ENCODE measurements at regions not wholly inside any gene's neighbourhood (a gene's known extent, or its start where the extent isn't known, plus 50 kb on each side); places are given as distances from the start of the nearest gene placed in this dataset.
"Not testable (repeated sequence)": the region's sequence is repeated elsewhere in the genome, so short reads cannot be mapped to it uniquely, and the experiment has no call there.

DNA sequence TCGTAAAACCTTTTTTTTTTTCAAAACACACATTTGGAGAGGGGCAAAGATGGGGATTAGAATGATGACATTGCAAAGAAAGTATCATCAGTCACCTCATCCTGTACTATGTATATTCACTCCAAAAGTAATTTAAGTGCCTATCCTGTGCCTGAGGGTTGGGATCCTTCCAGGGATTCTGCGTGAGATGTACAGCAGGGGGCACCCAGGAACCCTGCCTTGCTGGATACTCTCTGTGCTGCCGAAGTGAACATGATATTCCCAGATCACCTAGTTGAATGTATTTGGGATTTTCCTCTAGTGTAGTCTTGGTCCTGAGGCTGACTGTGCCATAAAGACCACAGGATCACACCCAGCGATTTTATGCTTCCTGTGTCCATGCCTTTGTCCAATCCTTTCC is 372.7 kb downstream of the IPO8 start:
- Histone ChIP-seq H3K4me3 (ENCODE audit: low read length) (no peak overlapping the region), H3K36me3 (ENCODE audit: insufficient read depth, low read depth, low read length) (no peaks in the 10 kb centered on the region), H3K9ac (ENCODE audit: low read depth, low read length) (no peak overlapping the region), H3K27me3 (ENCODE audit: insufficient read depth, low read length) (no peaks in the 10 kb centered on the region), H3K27ac (ENCODE audit: low read length) (no peak overlapping the region), H3K9me3 (ENCODE audit: insufficient read depth, low read depth, low read length) (peaks cover 4% of the 10 kb centered on the region; the same call in 1 of the 2 replicates), H3K4me1 (ENCODE audit: insufficient read depth, low read length) (no peaks in the 10 kb centered on the region)

DNA sequence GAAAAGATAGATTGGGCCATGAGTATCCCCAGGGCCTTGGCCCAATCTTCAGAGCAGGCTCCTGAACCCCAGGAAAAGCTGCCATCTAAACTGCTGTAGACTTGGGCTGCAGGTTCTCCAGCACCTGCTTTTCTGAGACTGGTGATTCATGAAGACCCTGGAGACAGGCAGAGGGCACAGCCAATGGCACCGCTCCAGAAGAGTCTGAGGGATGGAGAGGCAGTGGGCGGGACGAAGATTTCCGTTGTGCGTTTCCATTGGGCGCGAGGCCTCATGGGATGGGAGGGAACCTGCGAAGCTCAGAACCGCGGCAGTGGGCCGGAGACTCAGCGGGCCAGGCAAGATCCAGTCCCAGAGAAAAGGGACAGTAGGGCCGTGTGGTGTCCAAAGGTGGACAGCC is 375.1 kb downstream of the IPO8 start:
- Histone ChIP-seq H3K9ac (ENCODE audit: low read depth, low read length) (no peak overlapping the region), H3K27me3 (ENCODE audit: insufficient read depth, low read length) (no peaks in the 10 kb centered on the region), H3K36me3 (ENCODE audit: insufficient read depth, low read depth, low read length) (no peaks in the 10 kb centered on the region), H3K4me3 (ENCODE audit: low read length) (no peak overlapping the region), H3K9me3 (ENCODE audit: insufficient read depth, low read depth, low read length) (no peaks in the 10 kb centered on the region; the same call in 1 of the 2 replicates), H3K27ac (ENCODE audit: low read length) (no peak overlapping the region), H3K4me1 (ENCODE audit: insufficient read depth, low read length) (no peaks in the 10 kb centered on the region)

DNA sequence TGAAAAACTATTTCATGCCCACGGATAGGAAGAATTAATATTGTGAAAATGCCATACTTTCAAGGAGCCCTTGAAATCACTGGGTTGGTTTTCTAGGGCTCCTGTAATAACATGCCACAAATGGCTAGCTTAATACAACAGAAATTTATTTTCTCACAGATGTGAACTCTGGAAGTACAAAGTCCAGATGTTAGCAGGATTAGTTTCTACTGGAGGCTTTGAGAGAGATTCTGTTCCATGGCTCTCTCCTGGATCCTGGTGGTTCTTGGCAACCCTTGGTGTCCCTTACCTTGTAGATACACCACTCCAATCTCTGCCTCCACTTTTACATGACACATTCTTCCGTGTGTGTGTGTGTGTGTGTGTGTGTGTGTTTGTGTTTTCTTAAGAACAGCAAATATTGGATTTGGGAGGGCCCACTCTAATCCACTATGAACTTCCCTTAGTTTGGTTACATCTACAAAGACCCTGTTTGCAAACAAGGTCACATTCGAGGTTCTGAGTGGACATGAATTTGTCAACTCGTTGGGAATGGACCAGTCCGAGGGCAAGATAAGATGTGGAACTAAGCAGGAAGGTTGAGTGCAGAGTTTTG is 381.1 kb downstream of the IPO8 start:
- H3K4me3 ChIP-seq (ENCODE audit: low read length) = no peak overlapping the region
- H3K36me3 ChIP-seq (ENCODE audit: insufficient read depth, low read depth, low read length) = no peaks in the 10 kb centered on the region
- H3K4me1 ChIP-seq (ENCODE audit: insufficient read depth, low read length) = no peaks in the 10 kb centered on the region
- no peak overlapping the region for H3K9ac ChIP-seq (ENCODE audit: low read depth, low read length)
- no peaks in the 10 kb centered on the region for H3K27me3 ChIP-seq (ENCODE audit: insufficient read depth, low read length)
- H3K27ac ChIP-seq (ENCODE audit: low read length) = no peak overlapping the region
- H3K9me3 ChIP-seq (ENCODE audit: insufficient read depth, low read depth, low read length) = peaks cover 5% of the 10 kb centered on the region; the same call in 1 of the 2 replicates

DNA sequence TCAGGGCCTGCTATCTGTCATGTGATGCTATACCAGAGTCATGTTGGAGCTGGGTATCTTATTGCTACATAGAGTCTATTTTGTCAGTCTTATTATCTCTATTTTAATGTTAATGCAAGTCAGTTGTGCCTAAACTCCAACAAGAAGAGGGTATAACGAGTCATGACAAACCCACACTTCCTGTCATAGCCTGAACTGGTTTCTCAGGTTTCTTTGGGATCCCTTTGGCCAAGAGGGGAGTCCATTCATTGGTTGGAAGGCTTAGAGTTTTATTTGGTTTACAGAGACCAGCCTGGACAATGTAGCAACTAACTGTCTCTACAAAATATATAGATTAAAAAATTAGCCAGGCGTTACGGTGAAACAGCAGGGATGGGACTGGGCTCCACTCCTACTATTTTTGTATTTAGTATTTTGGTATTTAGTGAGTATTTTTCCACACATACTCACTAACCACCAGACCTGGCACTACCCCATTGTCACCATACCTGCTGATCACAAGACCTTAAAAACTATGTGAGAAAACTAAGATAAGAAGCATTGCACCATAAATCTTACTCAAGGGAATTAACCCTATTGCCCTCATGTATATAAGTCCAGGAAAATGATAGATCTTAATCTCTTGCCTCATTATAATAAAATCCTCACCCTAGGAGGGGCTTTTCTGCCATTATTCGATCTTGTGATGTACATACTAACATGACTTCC is 387.5 kb downstream of the IPO8 start:
- Histone ChIP-seq H3K27me3 (ENCODE audit: insufficient read depth, low read length) (no peaks in the 10 kb centered on the region), H3K4me3 (ENCODE audit: low read length) (no peak overlapping the region), H3K9me3 (ENCODE audit: insufficient read depth, low read depth, low read length) (peaks cover 5% of the 10 kb centered on the region; the same call in 1 of the 2 replicates), H3K4me1 (ENCODE audit: insufficient read depth, low read length) (no peaks in the 10 kb centered on the region), H3K9ac (ENCODE audit: low read depth, low read length) (no peak overlapping the region), H3K36me3 (ENCODE audit: insufficient read depth, low read depth, low read length) (no peaks in the 10 kb centered on the region), H3K27ac (ENCODE audit: low read length) (no peak overlapping the region)

DNA sequence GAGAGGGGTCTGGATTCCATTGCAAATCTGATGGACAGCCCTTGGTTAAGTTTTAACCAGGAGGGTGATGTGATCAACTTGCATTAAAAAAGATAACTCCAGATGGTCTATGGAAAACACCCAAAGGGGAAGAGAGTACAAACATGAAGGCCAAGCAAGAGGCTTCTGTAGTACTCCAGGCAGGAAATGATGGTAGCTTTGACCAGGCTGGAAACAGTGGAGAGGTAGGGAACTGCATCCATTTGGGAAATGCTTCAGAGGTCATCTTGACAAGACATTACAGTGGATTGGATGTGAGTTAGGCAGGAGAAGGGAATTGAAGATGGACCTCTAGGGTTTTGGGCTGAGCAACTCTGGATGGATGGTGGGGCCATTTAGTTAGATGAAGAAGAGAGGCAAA is 391.1 kb downstream of the IPO8 start:
- H3K9ac ChIP-seq (ENCODE audit: low read depth, low read length) = no peak overlapping the region
- H3K36me3 ChIP-seq (ENCODE audit: insufficient read depth, low read depth, low read length) = no peaks in the 10 kb centered on the region
- H3K27me3 ChIP-seq (ENCODE audit: insufficient read depth, low read length) = no peaks in the 10 kb centered on the region
- no peaks in the 10 kb centered on the region for H3K4me1 ChIP-seq (ENCODE audit: insufficient read depth, low read length)
- H3K4me3 ChIP-seq (ENCODE audit: low read length) = no peak overlapping the region
- no peak overlapping the region for H3K27ac ChIP-seq (ENCODE audit: low read length)
- H3K9me3 ChIP-seq (ENCODE audit: insufficient read depth, low read depth, low read length) = no peaks in the 10 kb centered on the region

DNA sequence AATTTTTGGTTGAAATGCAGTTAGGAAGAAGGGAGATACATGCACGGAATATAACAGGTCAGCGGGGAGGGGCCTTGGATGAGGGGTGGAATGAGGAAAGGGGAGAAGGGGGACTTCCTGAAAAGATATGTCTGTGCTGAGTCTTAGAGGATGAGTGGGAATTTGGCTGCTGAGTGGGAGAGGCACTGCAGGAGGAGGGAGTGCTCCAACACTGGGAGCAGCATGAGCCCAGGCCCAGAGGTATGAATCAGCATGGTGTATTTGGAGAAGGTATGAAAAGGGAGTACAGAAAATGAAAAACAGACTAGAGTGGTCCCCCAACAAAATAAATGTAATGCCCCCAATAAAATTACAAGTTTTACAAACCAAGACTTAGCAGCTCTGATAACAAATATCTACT is 394.4 kb downstream of the IPO8 start:
- Histone ChIP-seq H3K9ac (ENCODE audit: low read depth, low read length) (no peak overlapping the region), H3K27ac (ENCODE audit: low read length) (no peak overlapping the region), H3K4me1 (ENCODE audit: insufficient read depth, low read length) (no peaks in the 10 kb centered on the region), H3K9me3 (ENCODE audit: insufficient read depth, low read depth, low read length) (no peaks in the 10 kb centered on the region), H3K27me3 (ENCODE audit: insufficient read depth, low read length) (no peaks in the 10 kb centered on the region), H3K36me3 (ENCODE audit: insufficient read depth, low read depth, low read length) (no peaks in the 10 kb centered on the region), H3K4me3 (ENCODE audit: low read length) (no peak overlapping the region)

DNA sequence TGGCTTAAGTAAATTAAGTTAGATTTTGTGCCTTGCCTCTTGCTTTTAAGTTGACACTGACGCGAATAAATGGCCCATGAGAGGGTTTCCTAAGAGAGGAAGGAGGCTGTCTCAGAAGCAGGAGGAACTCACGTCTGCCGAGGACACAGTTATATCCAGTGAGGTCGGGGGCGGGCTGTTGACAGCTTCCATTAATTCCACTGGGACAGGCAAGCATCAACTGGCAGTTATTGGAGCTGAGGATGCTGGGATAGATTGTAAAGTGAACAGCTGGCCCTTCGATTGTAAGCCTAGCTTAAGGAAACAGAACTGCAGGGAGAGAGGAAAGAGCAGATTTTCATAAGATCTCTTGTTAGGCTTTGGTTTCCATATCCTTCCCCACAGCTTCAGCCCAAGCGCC is 399.2 kb downstream of the IPO8 start:
- H3K9ac ChIP-seq (ENCODE audit: low read depth, low read length) = no peak overlapping the region
- H3K27me3 ChIP-seq (ENCODE audit: insufficient read depth, low read length) = no peaks in the 10 kb centered on the region
- H3K36me3 ChIP-seq (ENCODE audit: insufficient read depth, low read depth, low read length) = no peaks in the 10 kb centered on the region
- H3K27ac ChIP-seq (ENCODE audit: low read length) = no peak overlapping the region
- H3K9me3 ChIP-seq (ENCODE audit: insufficient read depth, low read depth, low read length) = no peaks in the 10 kb centered on the region
- no peak overlapping the region for H3K4me3 ChIP-seq (ENCODE audit: low read length)
- no peaks in the 10 kb centered on the region for H3K4me1 ChIP-seq (ENCODE audit: insufficient read depth, low read length)

DNA sequence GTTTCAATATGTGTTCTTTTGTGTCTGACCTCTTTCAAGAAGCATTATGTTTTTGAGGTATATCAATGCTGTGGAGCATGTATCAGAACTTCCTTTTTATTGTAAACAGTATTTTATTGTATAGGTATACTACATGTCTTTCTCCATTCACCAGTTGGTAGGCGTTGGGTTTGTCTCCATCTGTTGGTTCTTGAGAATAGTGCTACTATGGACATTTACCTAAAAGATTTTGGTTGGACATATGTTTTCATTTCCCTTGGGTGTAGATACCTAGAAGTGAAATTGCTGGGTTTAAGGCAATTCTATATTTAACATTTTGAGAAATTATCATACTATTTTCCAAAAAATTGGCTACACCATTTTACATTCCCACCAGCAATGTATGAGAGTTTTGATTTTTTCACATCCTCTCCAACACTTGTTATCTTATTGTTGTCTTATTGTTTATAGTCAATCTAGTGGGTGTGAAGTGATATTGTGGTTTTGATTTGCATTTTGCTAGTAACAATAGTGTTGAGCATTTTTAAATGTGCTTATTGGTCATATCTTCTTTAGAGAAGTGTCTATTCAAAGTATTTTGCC is 409.2 kb downstream of the IPO8 start:
- Histone ChIP-seq H3K4me3 (ENCODE audit: low read length) (no peak overlapping the region), H3K36me3 (ENCODE audit: insufficient read depth, low read depth, low read length) (no peaks in the 10 kb centered on the region), H3K27me3 (ENCODE audit: insufficient read depth, low read length) (no peaks in the 10 kb centered on the region), H3K9ac (ENCODE audit: low read depth, low read length) (no peak overlapping the region), H3K4me1 (ENCODE audit: insufficient read depth, low read length) (no peaks in the 10 kb centered on the region), H3K9me3 (ENCODE audit: insufficient read depth, low read depth, low read length) (no peaks in the 10 kb centered on the region), H3K27ac (ENCODE audit: low read length) (no peak overlapping the region)

DNA sequence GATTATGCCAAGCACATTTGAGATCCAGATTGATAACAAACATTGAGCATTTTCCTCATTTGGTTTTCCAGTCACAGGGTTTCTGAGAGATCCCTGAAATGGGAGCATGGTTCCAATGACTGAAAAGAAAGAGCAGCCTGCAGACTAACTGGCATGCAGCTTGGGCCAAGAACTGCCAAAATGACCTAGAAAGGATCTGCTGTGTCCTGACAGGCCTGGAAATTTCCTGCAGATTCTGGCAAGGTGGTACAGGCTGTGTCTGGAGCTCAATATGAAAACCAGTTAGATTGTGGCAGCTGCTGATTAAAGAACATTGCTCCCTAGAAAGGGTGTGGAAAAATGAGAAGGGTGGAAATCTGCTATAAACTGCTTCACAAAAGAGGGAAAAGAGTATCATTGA is 417.3 kb downstream of the IPO8 start:
- no peak overlapping the region for H3K4me3 ChIP-seq (ENCODE audit: low read length)
- H3K4me1 ChIP-seq (ENCODE audit: insufficient read depth, low read length) = no peaks in the 10 kb centered on the region
- H3K27ac ChIP-seq (ENCODE audit: low read length) = no peak overlapping the region
- H3K36me3 ChIP-seq (ENCODE audit: insufficient read depth, low read depth, low read length) = no peaks in the 10 kb centered on the region
- H3K9me3 ChIP-seq (ENCODE audit: insufficient read depth, low read depth, low read length) = peaks cover 3% of the 10 kb centered on the region; the same call in 1 of the 2 replicates
- no peak overlapping the region for H3K9ac ChIP-seq (ENCODE audit: low read depth, low read length)
- H3K27me3 ChIP-seq (ENCODE audit: insufficient read depth, low read length) = no peaks in the 10 kb centered on the region

DNA sequence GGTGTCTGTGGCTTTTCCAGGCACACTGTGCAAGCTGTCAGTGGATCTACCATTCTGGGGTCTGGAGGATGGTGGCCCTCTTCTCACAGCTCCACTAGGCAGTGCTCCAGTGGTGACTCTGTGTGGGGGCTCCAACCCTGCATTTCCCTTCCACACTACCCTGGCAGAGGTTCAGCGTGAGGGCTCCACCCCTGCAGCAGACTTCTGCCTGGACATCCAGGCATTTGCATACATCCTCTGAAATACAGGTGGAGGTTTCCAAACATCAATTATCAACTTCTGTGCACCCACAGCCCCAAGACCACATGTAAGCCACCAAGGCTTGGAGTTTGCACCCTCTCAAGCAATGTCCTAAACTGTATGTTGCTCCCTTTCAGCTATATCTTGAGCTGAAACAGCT is 423.2 kb downstream of the IPO8 start:
- not testable (repeated sequence) for H3K36me3 ChIP-seq (ENCODE audit: insufficient read depth, low read depth, low read length); H3K27ac ChIP-seq (ENCODE audit: low read length); H3K4me1 ChIP-seq (ENCODE audit: insufficient read depth, low read length); H3K4me3 ChIP-seq (ENCODE audit: low read length); H3K9ac ChIP-seq (ENCODE audit: low read depth, low read length); H3K27me3 ChIP-seq (ENCODE audit: insufficient read depth, low read length)
- peaks cover 21% of the 10 kb centered on the region for H3K9me3 ChIP-seq (ENCODE audit: insufficient read depth, low read depth, low read length)

DNA sequence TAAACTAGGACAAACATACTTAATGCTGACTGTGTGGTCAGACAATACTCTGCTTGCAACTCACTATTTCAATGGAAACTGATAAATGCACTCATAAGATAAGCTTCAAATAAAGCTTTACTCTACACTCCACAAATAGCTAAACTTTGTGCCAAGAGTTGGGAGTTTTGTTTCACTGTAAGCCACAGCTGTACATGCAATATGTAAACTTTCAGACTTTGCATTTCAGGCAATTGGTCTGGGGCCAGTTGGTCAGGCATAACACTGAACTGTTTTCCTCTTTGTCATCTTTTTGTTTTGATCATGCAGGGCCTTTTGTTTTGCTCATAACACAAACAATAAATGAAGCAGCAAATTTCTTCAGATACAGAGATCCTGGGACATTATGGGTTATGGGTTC is 426.2 kb downstream of the IPO8 start:
- no peak overlapping the region for H3K27ac ChIP-seq (ENCODE audit: low read length)
- H3K27me3 ChIP-seq (ENCODE audit: insufficient read depth, low read length) = no peaks in the 10 kb centered on the region
- no peak overlapping the region for H3K4me3 ChIP-seq (ENCODE audit: low read length)
- no peaks in the 10 kb centered on the region for H3K4me1 ChIP-seq (ENCODE audit: insufficient read depth, low read length)
- H3K9me3 ChIP-seq (ENCODE audit: insufficient read depth, low read depth, low read length) = peaks cover 21% of the 10 kb centered on the region
- no peaks in the 10 kb centered on the region for H3K36me3 ChIP-seq (ENCODE audit: insufficient read depth, low read depth, low read length)
- no peak overlapping the region for H3K9ac ChIP-seq (ENCODE audit: low read depth, low read length)

DNA sequence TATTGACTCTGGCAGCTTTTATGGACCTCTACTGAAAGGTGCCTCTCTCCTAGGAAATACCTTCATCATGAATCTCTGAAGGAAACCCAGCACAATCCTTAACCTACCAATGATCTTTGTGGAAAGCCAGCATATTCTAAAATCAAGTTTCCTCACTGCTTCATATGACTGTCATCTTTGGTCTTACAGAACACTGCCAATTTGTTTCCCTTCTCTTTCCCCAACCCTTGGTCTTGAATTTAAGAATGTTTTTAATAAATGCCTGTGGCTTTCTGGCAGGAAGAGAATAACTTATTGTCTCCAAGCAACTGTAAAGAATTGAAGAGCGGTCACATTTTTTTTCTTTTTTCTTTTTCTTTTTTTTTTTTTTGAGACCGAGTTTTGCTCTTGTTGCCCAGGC is 427.6 kb downstream of the IPO8 start:
- Histone ChIP-seq H3K4me1 (ENCODE audit: insufficient read depth, low read length) (no peaks in the 10 kb centered on the region), H3K9me3 (ENCODE audit: insufficient read depth, low read depth, low read length) (peaks cover 17% of the 10 kb centered on the region), H3K36me3 (ENCODE audit: insufficient read depth, low read depth, low read length) (no peaks in the 10 kb centered on the region), H3K9ac (ENCODE audit: low read depth, low read length) (no peak overlapping the region), H3K27ac (ENCODE audit: low read length) (no peak overlapping the region), H3K4me3 (ENCODE audit: low read length) (no peak overlapping the region), H3K27me3 (ENCODE audit: insufficient read depth, low read length) (no peaks in the 10 kb centered on the region)
